ENCODE measurements at regions not wholly inside any gene's neighbourhood (a gene's known extent, or its start where the extent isn't known, plus 50 kb on each side); places are given as distances from the start of the nearest gene placed in this dataset.

GRCh38 chr1:101338714-101339430 lies 102.1 kb downstream of the S1PR1 start:
- TF ChIP-seq POLR2A (IDR thresholded peaks at IDR 0.05; ENCODE audit: low read depth) (no peak), POLR2AphosphoS5 (IDR thresholded peaks at IDR 0.05) (no peak)
- TF ChIP-seq, protein P1, sequence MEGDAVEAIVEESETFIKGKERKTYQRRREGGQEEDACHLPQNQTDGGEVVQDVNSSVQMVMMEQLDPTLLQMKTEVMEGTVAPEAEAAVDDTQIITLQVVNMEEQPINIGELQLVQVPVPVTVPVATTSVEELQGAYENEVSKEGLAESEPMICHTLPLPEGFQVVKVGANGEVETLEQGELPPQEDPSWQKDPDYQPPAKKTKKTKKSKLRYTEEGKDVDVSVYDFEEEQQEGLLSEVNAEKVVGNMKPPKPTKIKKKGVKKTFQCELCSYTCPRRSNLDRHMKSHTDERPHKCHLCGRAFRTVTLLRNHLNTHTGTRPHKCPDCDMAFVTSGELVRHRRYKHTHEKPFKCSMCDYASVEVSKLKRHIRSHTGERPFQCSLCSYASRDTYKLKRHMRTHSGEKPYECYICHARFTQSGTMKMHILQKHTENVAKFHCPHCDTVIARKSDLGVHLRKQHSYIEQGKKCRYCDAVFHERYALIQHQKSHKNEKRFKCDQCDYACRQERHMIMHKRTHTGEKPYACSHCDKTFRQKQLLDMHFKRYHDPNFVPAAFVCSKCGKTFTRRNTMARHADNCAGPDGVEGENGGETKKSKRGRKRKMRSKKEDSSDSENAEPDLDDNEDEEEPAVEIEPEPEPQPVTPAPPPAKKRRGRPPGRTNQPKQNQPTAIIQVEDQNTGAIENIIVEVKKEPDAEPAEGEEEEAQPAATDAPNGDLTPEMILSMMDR (IDR thresholded peaks at IDR 0.05), result no peak
